Iris pigment epithelial cell (primary cell): ENCODE measurements at regions not wholly inside any gene's neighbourhood (a gene's known extent, or its start where the extent isn't known, plus 50 kb on each side); places are given as distances from the start of the nearest gene placed in this dataset.

Source experiments
- DNase-seq: peaks from one replicate; pipeline ENCODE4 v3.0.0-alpha.2; 2011; ENCODE audit warnings: low read depth

- no peak for DNase-seq
Measured at GRCh38 chr9:26567976-26568375, 324.6 kb downstream of the CAAP1 start.

- no peak for DNase-seq
Measured at GRCh38 chr9:26566141-26566540, 326.5 kb downstream of the CAAP1 start.

GRCh38 chr9:26565118-26565517, 327.5 kb downstream of the CAAP1 start:
- no peak for DNase-seq

- no peak for DNase-seq
Measured at GRCh38 chr9:26562338-26562737, 330.3 kb downstream of the CAAP1 start.

- no peak for DNase-seq
Measured at GRCh38 chr9:26561928-26562327, 330.7 kb downstream of the CAAP1 start.

GRCh38 chr9:26559506-26559905, 333.1 kb downstream of the CAAP1 start:
- no peak for DNase-seq

GRCh38 chr9:26551971-26552370, 340.6 kb downstream of the CAAP1 start:
- no peak for DNase-seq

- DNase-seq, result no peak
Measured at GRCh38 chr9:26551451-26551850, 341.2 kb downstream of the CAAP1 start.

- no peak for DNase-seq
Measured at GRCh38 chr9:26548781-26549290, 343.8 kb downstream of the CAAP1 start.

- DNase-seq, result no peak
Measured at GRCh38 chr9:26539867-26540493, 352.6 kb downstream of the CAAP1 start.

- DNase-seq, result no peak
Measured at GRCh38 chr9:26537211-26537610, 355.4 kb downstream of the CAAP1 start.

GRCh38 chr9:26535151-26535550, 357.5 kb downstream of the CAAP1 start:
- DNase-seq, result no peak

- DNase-seq, result no peak
Measured at GRCh38 chr9:26530841-26531240, 361.8 kb downstream of the CAAP1 start.

- no peak for DNase-seq
Measured at GRCh38 chr9:26527931-26528330, 364.7 kb downstream of the CAAP1 start.

- no peak for DNase-seq
Measured at GRCh38 chr9:26524267-26524666, 368.3 kb downstream of the CAAP1 start.

GRCh38 chr9:26523577-26523976, 369.0 kb downstream of the CAAP1 start:
- no peak for DNase-seq

- DNase-seq, result no peak
Measured at GRCh38 chr9:26520141-26520540, 372.5 kb downstream of the CAAP1 start.

- no peak for DNase-seq
Measured at GRCh38 chr9:26516773-26517343, 375.7 kb downstream of the CAAP1 start.

GRCh38 chr9:26513730-26514129, 378.9 kb downstream of the CAAP1 start:
- no peak for DNase-seq

GRCh38 chr9:26510137-26510536, 382.5 kb downstream of the CAAP1 start:
- no peak for DNase-seq

GRCh38 chr9:26508897-26509296, 383.7 kb downstream of the CAAP1 start:
- no peak for DNase-seq

GRCh38 chr9:26504057-26504456, 388.5 kb downstream of the CAAP1 start:
- no peak for DNase-seq

- no peak for DNase-seq
Measured at GRCh38 chr9:26502311-26502710, 390.3 kb downstream of the CAAP1 start.

GRCh38 chr9:26500471-26500870, 392.1 kb downstream of the CAAP1 start:
- DNase-seq, result no peak
